ENCODE measurements at regions not wholly inside any gene's neighbourhood (a gene's known extent, or its start where the extent isn't known, plus 50 kb on each side); places are given as distances from the start of the nearest gene placed in this dataset.

DNA sequence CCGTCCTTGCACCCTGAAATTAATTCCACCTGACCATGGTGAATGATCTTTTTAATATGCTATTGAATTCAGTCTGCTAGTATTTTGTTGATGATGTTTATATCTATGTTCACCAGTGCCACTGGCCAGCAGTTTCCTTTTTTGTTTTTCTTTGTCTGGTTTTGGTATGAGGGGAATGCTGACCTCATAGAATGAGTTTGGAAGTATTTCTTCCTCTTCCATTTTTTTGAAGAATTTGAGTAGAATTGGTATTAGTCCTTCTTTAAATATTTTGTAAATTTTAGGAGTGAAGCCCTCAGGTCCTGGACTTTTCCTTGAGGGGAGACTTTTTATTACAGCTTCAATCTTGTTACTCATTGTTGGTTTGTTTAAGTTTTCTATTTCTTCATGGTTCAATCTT lies 231.6 kb downstream of the MRPL39 start:
- no peak for DNase-seq

DNA sequence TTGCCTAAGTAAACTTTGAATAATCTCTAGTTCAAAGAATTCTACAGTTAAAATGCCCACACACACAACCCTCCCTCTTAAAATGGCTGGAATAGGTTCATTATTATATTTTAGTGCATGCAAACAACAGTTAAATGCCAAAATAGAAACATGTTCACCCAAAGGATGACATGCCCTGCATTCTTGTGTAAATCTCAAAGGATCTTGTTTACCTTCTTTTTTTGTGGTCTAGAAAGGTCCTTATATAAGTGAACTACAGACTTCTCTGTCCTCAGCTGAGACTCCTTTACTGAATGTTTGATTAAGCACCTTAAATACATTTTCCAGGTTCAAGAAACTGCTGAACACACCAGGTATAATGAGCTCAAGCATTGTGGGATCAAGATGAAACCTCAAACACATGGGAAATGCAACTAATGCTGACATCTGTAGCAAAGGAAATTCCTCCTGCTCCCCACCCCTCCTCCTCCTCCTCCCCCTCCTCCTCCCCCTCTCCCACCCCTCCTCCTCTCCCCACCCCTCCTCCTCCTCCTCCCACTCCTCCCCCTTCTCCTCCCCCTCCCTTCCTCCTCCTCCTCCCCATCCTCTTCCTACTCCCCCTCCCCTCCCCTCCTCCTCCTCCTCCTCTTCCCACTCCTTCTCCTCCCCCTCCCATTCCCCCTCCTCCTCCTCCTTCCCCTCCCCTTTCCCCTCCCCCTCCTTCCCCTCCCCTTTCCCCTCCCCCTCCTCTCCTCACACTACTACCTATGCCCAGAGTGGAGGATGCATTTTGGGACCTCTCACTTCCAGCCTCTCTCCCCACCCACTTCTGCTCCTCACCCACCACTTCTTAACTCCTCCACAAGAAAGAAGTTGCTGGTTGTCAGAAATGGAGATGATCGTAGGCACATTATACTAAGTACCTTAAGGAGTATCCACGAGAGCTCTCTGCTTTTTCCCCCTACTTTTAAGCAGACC lies 233.9 kb downstream of the MRPL39 start:
- DNase-seq = no peak

DNA sequence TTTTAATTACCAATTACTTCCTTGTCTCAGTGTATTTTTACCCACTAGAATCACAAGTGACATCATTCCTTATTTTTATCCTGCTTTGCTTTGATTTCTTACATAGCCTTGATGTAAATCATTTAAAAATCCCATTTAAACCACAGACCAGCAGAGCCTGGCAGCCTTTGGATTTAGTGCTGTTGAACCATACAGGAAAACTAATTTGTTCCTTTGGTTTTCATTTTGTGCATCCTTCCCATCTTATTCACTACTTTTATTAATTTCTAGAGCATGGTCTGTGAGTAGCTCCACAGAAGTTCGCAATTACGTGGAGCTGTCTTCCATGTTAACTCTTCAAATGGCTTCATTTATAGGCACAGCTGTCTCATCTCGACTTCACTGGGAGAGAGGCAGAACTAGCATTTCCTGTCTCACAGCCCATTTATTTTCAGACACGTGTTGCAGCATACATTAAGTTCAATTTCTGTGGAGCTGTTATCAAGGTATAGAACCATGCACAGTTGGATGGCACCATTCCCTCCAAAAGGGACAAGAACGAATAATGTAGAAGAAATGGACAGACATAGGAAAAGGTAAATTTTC lies 235.3 kb downstream of the MRPL39 start:
- DNase-seq = no peak

DNA sequence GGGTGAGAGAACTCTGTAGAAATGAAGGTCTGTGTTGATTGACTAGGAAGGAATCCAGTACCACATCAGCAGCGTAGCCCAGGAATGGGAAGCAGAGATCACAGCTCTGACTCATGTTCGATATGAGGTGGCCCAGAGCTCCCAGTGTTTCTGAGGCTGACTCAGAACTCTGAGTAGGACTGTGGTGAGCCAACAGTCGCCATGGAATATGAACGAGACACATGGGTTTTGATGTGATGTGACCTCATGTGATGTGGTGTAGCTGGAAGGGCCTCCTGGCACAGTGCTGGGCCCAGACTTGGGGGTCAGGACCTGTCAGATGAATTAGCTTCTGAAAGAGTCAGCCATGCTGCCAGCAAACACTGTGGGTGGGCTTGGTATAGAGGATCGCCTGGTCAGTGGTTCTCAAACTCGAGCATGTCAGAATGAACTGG lies 237.0 kb downstream of the MRPL39 start:
- DNase-seq = no peak

DNA sequence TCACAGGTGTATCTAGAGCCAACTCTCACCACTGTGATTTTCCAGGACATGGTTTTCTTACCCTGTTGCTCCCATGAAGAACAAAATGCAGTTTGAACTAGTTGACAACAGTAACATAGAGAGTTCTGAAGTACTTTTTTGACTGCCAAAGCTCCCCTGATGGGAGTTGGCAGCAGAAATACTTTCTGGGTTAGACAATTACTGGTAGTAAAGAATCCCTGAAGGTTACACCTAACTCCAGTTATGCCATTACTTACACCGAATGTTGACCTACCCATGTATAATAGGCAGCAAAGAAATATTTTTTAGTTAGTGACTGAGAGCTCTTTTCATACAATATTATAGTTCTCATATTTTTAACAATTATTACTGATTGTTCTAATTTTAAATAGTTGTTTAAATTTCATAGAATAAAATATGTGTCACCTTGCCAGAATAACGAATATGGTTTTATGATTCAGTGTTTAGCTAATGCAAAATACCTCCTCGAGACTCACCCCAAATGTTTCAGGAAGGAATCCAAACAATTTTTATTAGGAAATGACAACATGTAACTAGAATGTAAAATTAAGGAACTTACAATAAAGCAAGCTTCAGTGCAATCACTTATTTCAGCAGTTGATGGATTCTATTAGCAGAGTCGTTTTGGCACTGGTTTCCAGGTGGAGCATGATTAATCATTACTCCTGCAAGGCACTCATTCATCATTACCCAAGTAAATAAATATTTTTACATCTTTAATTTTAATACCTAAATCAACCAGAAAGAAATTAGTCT lies 237.6 kb downstream of the MRPL39 start:
- no peak for DNase-seq

DNA sequence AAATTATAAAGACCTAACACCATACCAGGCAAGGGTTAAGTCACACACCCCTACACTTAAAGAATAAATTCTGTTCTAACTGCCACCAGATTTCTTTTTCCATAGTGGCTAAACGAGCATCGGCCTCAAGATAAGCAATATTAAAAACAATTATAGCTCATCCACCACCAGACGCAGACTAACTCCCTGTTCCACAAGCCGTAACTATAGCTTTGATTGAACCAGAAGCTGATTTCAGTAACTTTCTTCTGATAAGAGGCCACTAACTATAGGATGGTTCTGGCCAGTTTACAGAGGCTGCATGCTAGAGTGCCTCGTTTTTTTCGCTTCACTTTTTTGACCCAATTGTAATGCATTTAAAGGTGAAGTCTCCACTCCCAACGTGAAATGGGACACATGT lies 238.8 kb downstream of the MRPL39 start:
- no peak for DNase-seq

DNA sequence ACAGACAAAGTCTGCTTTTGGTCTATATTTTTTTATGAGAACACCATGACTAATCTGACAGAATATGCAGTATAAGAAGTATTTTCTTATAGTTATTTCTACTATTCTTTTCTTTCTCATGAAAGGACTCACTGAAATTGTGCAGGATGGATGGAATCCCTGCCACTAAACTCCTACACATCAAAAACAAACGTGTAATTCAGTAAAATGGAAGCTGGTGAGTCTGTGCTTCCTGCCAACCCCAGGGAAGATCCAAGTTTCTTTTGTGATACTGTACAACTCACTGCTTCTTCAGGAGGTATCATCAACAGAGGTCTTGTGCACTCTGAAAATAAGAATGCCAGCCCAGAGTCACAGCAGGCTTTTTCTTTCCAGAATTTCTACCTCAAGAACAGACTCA lies 241.2 kb downstream of the MRPL39 start:
- no peak for DNase-seq

DNA sequence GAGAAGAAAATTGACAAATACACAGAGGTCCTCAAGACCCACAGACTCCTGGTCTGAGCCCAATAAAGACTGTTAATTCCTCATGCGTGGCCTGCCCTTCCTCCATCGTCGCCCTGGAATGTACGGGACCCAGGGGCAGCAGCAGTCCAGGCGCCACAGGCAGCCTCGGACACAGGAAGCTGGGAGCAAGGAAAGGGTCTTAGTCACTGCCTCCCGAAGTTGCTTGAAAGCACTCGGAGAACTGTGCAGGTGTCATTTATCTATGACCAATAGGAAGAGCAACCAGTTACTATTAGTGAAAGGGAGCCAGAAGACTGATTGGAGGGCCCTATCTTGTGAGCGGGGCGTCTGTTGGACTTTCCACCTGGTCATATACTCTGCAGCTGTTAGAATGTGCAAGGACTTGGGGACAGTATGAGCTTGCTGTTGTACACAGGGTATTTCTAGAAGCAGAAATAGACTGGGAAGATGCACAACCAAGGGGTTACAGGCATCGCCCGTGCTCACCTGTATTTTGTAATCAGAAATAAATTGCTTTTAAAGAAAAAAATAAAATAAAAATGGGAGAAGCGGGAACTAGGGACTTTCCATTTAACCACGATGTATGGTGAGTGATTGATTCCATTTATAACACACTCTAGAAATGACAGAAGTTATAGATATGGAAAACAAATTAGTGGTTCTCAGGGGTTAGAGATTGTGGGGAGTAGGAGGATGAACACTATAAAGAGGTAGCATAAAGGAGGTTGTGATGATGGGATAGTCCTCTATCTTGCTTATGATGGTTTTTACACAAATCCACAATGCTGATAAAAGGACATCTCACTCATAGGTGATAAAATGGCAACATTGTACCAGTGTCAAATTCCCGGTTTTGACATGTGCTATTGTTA lies 244.7 kb downstream of the MRPL39 start:
- DNase-seq = no peak

DNA sequence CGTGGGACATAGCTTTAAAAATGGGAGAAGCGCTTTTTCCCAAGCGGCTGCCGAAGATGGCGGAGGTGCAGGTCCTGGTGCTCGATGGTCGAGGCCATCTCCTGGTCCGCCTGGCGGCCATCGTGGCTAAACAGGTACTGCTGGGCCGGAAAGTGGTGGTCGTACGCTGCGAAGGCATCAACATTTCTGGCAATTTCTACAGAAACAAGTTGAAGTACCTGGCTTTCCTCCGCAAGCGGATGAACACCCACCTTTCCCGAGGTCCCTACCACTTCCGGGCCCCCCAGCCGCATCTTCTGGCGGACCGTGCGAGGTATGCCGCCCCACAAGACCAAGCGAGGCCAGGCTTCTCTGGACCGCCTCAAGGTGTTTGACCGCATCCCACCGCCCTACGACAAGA lies 245.5 kb downstream of the MRPL39 start:
- DNase-seq = no peak

DNA sequence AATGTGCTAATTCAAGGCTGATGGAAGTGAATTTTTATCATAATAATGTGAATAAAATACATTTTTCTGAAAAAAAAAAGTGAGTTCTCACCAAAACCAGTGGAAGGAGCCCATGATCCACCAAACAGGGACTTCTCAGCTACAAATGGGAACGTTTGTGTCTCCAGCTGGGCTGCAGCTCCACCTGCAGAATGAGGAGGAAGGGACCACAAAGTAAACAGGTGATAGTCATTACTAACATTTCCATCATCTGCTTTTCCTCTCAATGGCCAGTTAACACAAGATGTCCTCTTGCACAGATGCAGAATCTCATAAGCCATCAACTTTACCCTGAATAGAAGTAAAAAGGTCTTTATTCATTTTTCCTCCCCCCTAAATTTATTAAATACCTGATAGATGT lies 246.2 kb downstream of the MRPL39 start:
- DNase-seq = no peak

DNA sequence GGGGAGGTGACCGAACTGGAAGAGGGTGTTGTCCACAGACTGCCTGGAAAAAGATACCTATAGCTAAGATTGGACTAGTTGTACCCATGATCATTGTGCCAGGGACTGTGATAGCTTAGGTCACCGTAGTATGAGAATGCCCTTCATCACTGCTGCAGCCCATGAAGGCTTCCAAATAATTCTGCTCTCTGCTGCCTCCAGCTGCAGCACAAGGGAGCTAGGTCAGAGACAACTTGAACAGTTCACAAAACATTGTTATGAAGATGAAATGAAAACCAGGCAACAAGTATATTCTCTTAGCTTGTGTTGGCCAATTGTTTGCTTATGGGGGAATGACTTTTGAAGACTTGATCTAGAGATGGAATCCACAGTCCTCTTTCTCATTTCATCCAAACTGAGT lies 246.7 kb downstream of the MRPL39 start:
- DNase-seq = no peak

DNA sequence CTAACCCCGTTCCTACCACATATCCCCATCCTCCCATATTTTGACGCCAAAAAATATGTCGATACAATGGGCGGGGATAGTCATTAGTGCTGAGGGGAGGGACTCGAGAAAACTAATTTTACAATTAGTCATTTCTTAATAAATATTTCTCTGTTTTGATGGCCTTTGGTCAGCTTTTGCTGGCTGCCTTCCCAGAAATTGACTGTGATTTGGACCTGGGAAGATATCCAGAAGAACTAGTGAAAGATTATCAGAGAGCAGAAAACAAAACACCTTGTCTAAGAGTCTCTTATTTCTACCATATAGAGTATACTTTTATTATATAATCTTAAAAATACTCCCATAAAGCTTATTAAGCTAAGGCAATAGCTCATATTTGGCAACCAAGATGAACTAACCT lies 247.6 kb downstream of the MRPL39 start:
- no peak for DNase-seq

DNA sequence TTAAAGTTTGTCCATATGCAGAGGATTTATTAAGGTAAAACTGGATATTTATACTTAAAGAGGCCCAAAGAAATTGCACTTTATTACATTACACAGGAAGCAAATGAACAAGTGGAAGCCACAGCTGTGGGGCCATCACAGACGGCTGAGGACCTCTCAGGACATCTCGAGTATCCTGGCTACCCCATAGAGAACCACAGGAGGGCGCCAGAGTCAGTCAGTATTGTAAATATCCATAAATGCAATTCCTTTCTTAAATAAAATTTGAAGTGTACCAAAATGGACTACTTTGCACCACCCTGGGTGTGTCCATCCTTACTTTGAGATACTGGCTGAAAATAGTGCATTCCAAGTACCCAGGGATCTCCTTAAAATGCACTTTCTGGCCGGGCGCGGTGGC lies 257.2 kb downstream of the MRPL39 start:
- DNase-seq = no peak

DNA sequence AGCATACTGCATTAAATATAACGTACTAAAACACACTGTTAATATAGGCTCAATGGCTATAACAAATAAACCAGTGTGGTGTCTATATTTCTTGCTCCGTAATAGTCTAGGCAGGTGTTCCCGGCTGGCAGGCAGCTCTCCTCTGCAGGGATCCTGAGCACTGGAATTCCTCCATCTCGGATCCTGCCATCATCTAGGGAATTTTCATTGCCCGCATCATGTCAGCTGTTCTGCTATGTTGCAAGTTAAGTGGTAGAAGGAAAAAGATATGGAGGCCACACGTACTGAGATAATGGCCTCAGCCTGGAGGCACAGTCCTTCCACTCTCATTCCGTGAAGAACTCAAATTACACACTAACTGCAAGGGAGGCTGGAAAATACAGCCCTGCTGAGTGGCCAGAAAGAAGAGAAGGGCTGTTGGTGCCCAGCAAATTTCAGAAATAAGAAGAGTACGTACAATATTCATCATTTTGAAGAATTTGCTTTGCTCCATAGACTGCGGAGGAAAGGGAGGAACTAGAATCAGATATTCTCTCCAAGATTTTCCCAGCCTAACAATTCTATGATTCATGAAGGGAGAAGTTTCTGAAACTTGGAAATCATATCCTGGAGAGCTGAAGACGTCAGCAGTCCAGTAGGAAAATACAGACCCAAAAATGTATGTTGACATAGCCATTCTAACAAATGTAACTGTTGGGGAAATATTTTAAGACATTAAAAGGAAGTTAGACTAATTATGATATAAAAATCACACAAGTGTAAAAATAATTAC lies 263.3 kb downstream of the MRPL39 start:
- no peak for DNase-seq

DNA sequence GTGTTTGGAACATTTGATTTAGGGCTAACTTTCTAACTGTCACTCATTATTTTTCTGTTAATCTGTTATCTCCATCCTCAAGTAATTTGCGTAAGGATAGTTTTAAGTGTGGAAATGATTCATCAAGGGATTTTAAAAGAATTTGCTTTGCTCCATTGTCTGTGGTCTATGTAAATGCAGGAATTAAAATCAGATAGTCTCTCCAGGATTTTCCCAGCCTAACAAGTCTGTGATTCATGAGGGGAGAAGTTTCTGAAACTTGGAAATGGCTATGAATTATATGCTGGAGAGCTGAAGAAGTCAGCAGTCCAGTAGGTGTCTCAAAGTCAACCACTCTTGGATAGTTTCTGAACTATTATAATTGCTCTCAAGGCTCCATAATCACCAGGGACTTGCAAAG lies 264.5 kb downstream of the MRPL39 start:
- no peak for DNase-seq

DNA sequence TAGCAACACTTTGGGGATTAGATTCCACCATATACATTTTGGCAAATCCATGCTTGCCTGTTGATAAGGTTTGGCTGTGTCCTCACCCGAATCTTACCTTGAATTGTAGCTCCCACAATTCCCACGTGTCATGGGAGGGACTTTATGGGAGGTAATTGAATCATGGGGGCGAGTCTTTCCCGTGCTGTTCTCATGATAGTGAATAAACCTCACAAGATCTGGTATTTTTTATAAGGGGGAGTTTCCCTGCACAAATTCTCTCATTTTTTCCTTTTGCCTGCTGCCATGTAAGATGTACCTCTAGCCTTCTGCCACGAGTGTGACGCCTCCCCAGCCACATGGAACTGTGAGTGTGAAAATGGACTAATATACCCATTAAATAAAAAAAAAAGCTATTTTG lies 265.3 kb downstream of the MRPL39 start:
- DNase-seq = no peak

DNA sequence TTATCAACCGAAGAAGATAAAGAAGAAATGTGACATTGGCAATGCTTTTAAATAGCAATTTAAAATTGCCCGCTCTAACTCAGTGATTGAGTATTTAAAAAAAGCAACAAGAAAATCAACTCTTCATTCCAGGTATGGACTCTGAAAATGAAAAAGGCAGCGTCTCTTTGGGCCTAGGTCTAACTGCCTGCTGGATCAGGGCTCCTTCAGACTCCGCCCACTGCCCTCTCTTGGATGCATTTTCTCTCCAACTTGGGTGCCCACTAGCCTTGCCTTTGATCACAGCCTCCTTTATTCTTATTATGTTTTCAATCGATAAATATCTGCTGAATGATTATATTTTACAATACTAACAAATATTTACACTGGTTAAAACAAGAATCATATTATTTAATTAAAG lies 268.9 kb downstream of the MRPL39 start:
- DNase-seq = no peak

DNA sequence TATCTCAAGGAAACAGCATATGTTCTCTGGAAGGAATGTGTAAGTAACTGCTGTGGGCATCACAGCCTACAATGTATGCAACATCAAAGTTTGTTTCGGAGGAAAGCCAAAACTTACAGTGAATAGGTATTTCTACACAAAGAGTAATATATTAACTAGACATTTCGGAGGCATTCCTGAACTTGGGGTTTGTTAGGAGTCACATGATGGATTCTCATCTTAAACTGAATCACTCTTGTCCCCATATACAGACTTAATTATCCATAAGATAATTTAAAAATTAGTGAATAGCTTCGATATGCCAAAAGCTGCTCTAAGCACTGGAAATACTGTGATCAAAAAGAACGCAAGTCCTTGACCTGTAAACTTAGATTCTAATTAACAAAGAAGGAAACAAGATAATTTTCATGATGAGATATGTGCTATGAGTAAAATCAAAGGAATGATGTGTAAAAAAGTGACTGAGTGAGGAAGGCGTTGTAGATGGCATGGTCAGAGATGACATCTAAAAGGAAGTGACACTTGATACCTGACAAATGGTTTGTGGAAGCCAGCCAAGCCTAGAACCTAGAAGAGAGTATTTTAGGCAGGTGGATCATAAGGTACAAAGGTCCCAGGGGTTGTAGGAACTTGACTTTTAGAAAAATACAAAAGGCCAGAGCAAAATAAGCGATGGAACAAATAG lies 273.1 kb downstream of the MRPL39 start:
- DNase-seq = no peak

DNA sequence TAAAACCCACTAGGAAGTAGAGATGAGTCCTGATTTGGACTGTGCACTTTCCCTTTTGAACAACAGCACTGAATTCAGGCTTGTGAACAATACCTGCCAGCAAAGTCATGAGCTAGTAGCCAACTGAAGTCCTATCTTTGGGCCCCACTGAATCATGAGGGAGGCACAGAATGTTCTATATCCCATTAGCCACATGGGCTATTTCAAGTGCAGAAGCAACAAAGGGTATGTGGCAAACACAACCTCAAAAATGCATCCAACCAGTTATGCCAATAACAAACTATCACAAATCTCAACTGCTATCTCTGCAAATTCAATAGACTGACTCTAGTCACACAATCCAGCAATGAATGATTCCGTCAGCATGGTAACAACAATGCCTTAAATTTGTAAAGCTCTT lies 276.0 kb downstream of the MRPL39 start:
- DNase-seq = no peak

DNA sequence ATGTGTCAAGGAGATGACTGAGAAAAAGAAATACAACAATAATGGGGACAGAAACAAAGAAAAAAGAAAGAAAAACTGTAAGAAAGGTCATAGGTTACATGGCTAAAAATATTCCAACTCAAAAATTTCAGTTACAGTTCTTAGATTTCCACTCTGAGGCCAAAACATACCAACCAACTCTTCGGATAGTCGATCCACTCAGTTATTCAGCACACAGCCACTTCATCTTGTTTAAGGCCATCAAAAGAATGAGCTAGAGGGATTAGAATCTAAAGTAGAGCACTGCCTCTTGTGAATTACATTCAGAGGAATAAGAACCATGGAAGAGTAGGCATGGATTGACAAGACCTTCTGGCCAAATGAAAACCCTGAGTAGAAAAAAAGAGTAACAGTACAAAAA lies 277.0 kb downstream of the MRPL39 start:
- DNase-seq = no peak

DNA sequence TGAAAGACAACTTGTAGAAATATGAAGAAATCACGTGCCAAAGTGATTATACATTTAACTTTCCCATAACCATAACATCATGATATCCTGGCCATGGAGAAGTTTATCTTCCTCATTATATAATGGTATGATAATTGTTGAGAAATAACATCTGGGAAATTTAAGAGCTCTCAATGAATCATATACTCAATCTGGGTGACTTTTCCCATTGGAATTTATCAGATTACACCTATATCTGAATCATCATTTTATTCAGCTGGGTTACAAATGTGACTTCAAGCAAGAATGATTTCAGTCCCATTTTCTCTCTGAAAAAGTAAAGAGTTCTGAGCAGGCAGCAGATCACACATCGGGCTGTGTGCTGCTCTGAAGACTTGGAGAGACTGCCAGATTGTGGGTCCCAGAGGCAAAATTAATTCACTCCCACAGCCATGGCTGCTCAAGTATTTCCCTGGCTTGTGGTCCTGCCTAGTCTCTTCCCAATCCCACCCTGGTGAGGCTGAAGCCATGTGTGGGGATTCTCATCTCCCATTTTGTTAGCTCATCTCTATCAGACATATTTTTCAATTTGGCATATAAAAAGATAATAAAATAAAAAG lies 278.0 kb downstream of the MRPL39 start:
- no peak for DNase-seq

All from stimulated activated naive CD4-positive, alpha-beta T cell treated with Interleukin-2 at 50 U/mL for 16 hours (primary cell).